A549 (cell line): ENCODE measurements at regions not wholly inside any gene's neighbourhood (a gene's known extent, or its start where the extent isn't known, plus 50 kb on each side); places are given as distances from the start of the nearest gene placed in this dataset.

ENCODE experiments used
- EHMT2 ChIP-seq: fragments of 200-600 bp; sonication (generic); IDR thresholded peaks from 2 replicates; pipeline ENCODE4 v1.6.1; 2016; ENCODE audit warnings: antibody characterized with exemption, low read depth, mild to moderate bottlenecking, moderate library complexity
- KDM1A ChIP-seq: fragments of 200-600 bp; sonication (generic); IDR thresholded peaks from 2 replicates; pipeline ENCODE4 v1.6.1; 2016; ENCODE audit warnings: low read depth, mild to moderate bottlenecking
- POLR2A ChIP-seq: IDR thresholded peaks from 2 replicates; pipeline ENCODE4 v1.6.1; 2012; ENCODE audit warnings: mild to moderate bottlenecking, low read length
- TF ChIP-seq, protein P1 (sequence below): fragments of 150-350 bp; IDR thresholded peaks from 2 replicates; pipeline ENCODE4 v1.6.1; 2014; ENCODE audit warnings: low read depth, mild to moderate bottlenecking, low read length
- TF ChIP-seq, protein P2 (sequence below): fragments of >200 bp; sonication (Bioruptor Twin); formaldehyde crosslinking; IDR thresholded peaks from 3 replicates; pipeline ENCODE4 v1.6.1; 2016

DNA sequence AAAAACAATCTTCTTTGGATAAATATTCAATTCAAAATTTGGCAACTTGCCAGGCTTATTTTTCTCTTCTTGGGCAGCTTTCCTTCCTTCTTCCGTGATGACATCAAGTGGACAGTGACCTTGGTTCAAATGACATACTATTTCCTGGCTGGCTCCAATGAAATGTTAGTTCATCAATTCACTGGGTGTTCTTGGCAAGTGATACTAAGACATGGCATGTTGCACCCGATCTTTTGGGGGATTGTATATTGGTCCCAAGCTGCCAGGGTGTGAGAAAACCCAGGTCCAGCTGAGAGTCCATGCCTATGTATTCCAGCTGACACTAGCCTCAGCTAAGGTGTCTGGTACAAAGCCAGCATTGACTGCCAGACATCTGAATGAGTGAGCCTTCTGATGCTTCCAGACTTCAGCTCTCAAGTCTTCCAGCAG lies 252.9 kb downstream of the MAT2B start:
- TF ChIP-seq EHMT2 (no peak), POLR2A (no peak), KDM1A (no peak)
- TF ChIP-seq, protein P1, sequence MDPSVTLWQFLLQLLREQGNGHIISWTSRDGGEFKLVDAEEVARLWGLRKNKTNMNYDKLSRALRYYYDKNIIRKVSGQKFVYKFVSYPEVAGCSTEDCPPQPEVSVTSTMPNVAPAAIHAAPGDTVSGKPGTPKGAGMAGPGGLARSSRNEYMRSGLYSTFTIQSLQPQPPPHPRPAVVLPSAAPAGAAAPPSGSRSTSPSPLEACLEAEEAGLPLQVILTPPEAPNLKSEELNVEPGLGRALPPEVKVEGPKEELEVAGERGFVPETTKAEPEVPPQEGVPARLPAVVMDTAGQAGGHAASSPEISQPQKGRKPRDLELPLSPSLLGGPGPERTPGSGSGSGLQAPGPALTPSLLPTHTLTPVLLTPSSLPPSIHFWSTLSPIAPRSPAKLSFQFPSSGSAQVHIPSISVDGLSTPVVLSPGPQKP = no peak
- TF ChIP-seq, protein P2, sequence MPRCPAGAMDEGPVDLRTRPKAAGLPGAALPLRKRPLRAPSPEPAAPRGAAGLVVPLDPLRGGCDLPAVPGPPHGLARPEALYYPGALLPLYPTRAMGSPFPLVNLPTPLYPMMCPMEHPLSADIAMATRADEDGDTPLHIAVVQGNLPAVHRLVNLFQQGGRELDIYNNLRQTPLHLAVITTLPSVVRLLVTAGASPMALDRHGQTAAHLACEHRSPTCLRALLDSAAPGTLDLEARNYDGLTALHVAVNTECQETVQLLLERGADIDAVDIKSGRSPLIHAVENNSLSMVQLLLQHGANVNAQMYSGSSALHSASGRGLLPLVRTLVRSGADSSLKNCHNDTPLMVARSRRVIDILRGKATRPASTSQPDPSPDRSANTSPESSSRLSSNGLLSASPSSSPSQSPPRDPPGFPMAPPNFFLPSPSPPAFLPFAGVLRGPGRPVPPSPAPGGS = no peak
